Cardiac fibroblast (primary cell): ENCODE measurements at regions not wholly inside any gene's neighbourhood (a gene's known extent, or its start where the extent isn't known, plus 50 kb on each side); places are given as distances from the start of the nearest gene placed in this dataset.

Experiments used
- DNase-seq, 2 donors: peaks; one replicate each; pipeline versions ENCODE4 v3.0.0 to v3.0.0-alpha.2; 2010; ENCODE audit warnings: low read depth in 2 of 2
- H3K4me3 ChIP-seq, 2 donors: replicated peaks in 1 of 2; 1 replicate in 1 of 2; 2 replicates in 1 of 2; pipeline ENCODE4 v1.5.1; 2011; ENCODE audit warnings: low read depth in 2 of 2, low read length in 2 of 2, mild to moderate bottlenecking in 2 of 2, moderate library complexity in 1 of 2
- TF ChIP-seq, protein P1 (sequence below): IDR thresholded peaks from one replicate; pipeline ENCODE4 v1.5.1; 2011; ENCODE audit warnings: low read depth, mild to moderate bottlenecking, low read length, inconsistent platforms

DNA sequence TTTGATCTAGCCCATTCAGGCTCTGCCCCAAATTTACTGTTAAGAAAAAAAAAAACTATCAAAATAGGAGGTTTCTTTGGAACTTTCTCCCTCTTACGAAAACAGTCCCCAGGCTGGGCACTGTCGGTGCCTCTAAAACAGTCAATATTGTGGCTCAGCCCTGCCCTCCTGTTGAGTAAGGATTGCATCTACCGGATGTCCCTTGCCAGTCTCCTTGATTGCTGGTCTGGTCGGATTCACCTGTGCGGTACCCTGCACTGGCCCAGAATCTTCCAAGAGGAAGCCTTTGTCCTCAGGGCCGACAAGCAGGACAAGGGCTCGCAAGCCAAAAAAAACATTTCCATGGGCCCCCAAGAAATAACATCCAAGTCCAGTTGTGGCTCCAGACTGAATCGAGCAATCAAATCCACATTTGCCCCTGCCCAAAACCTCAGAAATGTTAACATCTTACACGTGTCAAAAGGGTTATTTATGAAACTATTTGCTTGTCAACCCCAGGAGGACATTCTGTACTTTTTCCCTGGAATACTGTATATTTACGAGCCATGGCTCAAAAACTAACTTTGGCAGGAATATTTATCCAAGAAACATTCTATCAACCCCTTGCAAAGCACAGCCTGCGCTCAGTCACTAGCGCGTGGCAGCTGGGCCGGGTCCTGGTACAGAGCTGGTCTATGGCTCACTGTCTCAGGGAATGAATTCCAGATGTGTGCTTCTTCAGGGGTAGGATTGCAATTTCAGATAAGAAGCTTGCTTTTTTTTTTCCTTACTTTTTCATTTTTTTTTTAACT is 129.2 kb upstream of the ADRA1B start:
- no peak overlapping the region for H3K4me3 ChIP-seq
- DNase-seq: peak; percentile 44 to 80
- TF ChIP-seq, protein P1, sequence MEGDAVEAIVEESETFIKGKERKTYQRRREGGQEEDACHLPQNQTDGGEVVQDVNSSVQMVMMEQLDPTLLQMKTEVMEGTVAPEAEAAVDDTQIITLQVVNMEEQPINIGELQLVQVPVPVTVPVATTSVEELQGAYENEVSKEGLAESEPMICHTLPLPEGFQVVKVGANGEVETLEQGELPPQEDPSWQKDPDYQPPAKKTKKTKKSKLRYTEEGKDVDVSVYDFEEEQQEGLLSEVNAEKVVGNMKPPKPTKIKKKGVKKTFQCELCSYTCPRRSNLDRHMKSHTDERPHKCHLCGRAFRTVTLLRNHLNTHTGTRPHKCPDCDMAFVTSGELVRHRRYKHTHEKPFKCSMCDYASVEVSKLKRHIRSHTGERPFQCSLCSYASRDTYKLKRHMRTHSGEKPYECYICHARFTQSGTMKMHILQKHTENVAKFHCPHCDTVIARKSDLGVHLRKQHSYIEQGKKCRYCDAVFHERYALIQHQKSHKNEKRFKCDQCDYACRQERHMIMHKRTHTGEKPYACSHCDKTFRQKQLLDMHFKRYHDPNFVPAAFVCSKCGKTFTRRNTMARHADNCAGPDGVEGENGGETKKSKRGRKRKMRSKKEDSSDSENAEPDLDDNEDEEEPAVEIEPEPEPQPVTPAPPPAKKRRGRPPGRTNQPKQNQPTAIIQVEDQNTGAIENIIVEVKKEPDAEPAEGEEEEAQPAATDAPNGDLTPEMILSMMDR: no peak

DNA sequence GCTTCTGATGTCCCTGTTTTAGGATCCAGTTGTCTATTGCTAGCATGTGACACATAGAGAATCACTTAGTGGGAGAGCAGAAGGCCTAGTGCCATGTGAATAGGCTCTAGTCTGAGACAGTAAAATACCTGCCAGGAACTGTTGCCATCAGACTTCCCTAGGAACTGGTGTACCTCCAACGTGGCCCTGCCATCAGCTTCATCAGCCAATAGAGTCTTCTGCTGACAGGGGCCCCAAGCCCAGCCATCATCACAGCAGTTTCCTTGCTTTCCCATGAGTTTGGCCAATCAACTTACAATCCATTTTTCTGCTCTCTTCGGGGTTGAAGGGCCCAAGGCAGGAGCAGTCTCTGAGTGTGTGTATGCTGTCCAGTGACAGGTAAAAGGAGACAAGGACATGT is 128.4 kb upstream of the ADRA1B start:
- no peak overlapping the region for H3K4me3 ChIP-seq
- DNase-seq: no peak
- TF ChIP-seq, protein P1: no peak

DNA sequence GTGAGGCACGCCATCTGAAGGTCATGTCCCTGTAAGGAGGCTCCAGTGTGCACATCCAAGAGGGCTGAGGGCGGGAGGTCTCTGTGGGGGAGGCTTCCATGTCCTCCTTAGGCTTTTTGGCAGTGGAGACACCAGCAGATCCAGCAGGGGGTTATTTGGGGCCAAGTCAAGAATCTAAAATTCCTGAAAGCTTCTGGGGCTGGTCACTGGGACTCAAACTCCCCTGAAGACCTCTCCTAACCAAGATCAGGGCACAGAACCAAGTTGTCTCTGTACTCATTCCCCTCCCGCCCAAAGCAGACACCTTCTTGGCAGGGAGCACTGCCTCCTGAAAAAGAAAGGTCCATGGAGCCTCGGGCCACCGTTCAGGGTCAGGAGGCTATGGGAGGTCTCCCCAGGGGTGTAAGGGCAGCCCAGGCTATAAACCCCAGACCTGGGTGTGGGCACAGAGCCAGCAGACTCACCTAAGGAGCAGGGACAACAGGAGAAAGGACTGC is 127.4 kb upstream of the ADRA1B start:
- TF ChIP-seq, protein P1: no peak
- no peak overlapping the region for H3K4me3 ChIP-seq
- no peak for DNase-seq

DNA sequence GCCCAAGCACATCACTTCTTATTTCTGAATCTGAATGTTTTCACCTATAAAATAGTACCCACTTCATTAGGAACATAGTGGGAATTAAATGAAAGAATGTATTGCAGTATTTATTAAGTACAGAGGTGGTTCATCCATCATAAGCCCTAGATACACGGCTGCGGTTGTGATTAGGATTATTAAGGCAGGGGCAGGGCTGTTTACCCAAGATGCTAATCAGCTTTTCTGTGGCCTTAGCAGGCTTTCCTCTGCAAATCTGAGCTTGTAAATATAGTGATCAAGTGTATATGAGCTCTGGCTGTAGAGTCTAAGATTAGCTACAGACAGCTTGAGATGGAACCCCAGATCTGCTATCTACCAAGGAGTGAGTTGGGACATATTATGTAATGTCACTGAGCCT is 124.1 kb upstream of the ADRA1B start:
- TF ChIP-seq, protein P1: no peak
- no peak overlapping the region for H3K4me3 ChIP-seq
- no peak for DNase-seq

DNA sequence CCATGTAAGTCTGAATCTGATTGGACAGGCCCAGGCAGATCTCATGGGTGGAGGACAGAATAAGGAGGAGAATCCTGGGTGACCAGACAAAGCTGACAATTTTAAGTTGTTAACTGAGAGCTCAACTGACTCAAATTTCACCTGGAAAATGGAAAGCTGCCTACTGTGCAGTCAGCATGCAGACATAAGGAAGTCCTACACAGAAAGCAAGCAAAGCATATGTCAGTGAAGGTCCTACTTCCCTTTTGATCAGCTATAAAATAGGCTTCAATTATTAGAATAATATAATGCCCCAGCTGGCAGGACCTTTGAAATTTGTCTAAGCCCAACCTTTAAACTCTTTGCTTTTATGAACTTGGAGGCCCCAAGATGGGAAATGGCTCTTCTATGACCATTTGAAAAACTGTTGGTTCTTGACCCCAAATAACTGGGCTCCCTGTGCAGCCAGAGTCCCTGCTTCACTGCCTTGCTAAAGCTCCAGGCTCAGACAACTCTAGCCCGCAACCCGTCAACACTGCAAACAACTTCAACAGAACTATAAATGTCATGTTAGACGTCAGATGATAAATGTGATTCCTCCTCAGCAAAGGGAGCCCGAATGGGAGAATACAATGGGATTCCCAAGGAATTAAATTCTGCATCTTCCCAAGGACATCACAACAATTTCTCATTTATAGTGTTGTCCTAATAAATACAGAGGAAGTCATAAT is 118.9 kb upstream of the ADRA1B start:
- TF ChIP-seq, protein P1: no peak
- no peak for DNase-seq
- no peak overlapping the region for H3K4me3 ChIP-seq

DNA sequence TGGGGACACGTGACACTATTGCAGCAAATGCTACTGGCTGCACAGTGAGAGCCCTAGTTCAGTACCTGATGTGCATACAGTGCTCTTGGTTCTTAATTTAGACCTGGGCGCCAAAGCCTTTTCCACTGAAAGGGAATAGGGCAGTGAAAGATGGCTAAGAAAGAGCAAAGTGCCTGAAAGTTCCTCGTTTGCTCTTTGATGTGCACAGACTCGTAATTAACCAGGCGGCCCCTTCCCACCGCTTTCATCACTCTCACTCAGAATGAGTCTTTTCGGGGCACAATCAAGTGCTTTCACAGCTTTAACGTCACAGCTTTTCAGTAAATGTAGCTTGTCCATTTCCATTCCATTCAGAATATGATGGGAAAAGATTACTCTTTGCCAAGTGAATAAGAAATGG is 116.6 kb upstream of the ADRA1B start:
- DNase-seq: no peak
- TF ChIP-seq, protein P1: no peak
- no peak overlapping the region for H3K4me3 ChIP-seq
